Stimulated activated CD4-positive, alpha-beta T cell treated with anti-CD3 and anti-CD28 coated beads, Interleukin-4, amount 100 ng/mL, for 1 hour (primary cell): ENCODE measurements at regions not wholly inside any gene's neighbourhood (a gene's known extent, or its start where the extent isn't known, plus 50 kb on each side); places are given as distances from the start of the nearest gene placed in this dataset.
"Not testable (repeated sequence)": the region's sequence is repeated elsewhere in the genome, so short reads cannot be mapped to it uniquely, and the experiment has no call there.

Experiments used
- DNase-seq: peaks from one replicate; pipeline ENCODE4 v3.0.0-alpha.2; 2020

GRCh38 chr10:31188792-31189406 is 130.1 kb upstream of the ZEB1 start:
- no peak for DNase-seq

- DNase-seq: no peak
Observed at GRCh38 chr10:31190488-31190887, 128.5 kb upstream of the ZEB1 start.

- DNase-seq: no peak
Observed at GRCh38 chr10:31192475-31192874, 126.5 kb upstream of the ZEB1 start.

GRCh38 chr10:31194986-31195385 is 124.0 kb upstream of the ZEB1 start:
- DNase-seq: no peak

- DNase-seq: no peak
Observed at GRCh38 chr10:31197886-31198285, 121.1 kb upstream of the ZEB1 start.

GRCh38 chr10:31204090-31204489 is 114.9 kb upstream of the ZEB1 start:
- DNase-seq: no peak

- no peak for DNase-seq
Observed at GRCh38 chr10:31207636-31208035, 111.4 kb upstream of the ZEB1 start.

GRCh38 chr10:31209478-31209877 is 109.5 kb upstream of the ZEB1 start:
- DNase-seq: no peak

GRCh38 chr10:31210190-31210589 is 108.8 kb upstream of the ZEB1 start:
- DNase-seq: no peak

- DNase-seq: no peak
Observed at GRCh38 chr10:31213959-31214358, 105.1 kb upstream of the ZEB1 start.

- DNase-seq: no peak
Observed at GRCh38 chr10:31215052-31215451, 104.0 kb upstream of the ZEB1 start.

GRCh38 chr10:31219306-31219705 is 99.7 kb upstream of the ZEB1 start:
- no peak for DNase-seq

- not testable (repeated sequence) for DNase-seq
Observed at GRCh38 chr10:31228780-31229179, 90.2 kb upstream of the ZEB1 start.

- no peak for DNase-seq
Observed at GRCh38 chr10:31239961-31240360, 79.1 kb upstream of the ZEB1 start.

- DNase-seq: peak; percentile 61
Observed at GRCh38 chr10:31242902-31243301, 76.1 kb upstream of the ZEB1 start.

GRCh38 chr10:31251118-31251517 is 67.9 kb upstream of the ZEB1 start:
- not testable (repeated sequence) for DNase-seq

GRCh38 chr10:31253237-31253636 is 65.8 kb upstream of the ZEB1 start:
- no peak for DNase-seq

- DNase-seq: no peak
Observed at GRCh38 chr10:31261511-31262311, 57.3 kb upstream of the ZEB1 start.

GRCh38 chr10:31262672-31263071 is 56.3 kb upstream of the ZEB1 start:
- no peak for DNase-seq

- no peak for DNase-seq
Observed at GRCh38 chr10:31263903-31264302, 55.1 kb upstream of the ZEB1 start.

GRCh38 chr10:31268444-31269303 is 50.3 kb upstream of the ZEB1 start:
- DNase-seq: no peak
